MG63 (cell line): ENCODE measurements at regions not wholly inside any gene's neighbourhood (a gene's known extent, or its start where the extent isn't known, plus 50 kb on each side); places are given as distances from the start of the nearest gene placed in this dataset.
"Not testable (repeated sequence)": the region's sequence is repeated elsewhere in the genome, so short reads cannot be mapped to it uniquely, and the experiment has no call there.

ENCODE experiments used
- DNase-seq: peaks from one replicate; pipeline ENCODE4 v3.0.0-alpha.2; 2020
- H3K27me3 ChIP-seq: fragments of 250-450 bp; sonication (Bioruptor Pico); 2 replicates; pipeline ENCODE4 v1.5.1; 2020; ENCODE audit warnings: mild to moderate bottlenecking, moderate library complexity
- H3K36me3 ChIP-seq: fragments of 250-450 bp; sonication (Bioruptor Pico); 2 replicates; pipeline ENCODE4 v1.5.1; 2020; ENCODE audit warnings: mild to moderate bottlenecking, moderate library complexity
- H3K4me3 ChIP-seq: fragments of 250-450 bp; sonication (Bioruptor Pico); 2 replicates; pipeline ENCODE4 v1.5.1; 2020; ENCODE audit warnings: mild to moderate bottlenecking, moderate library complexity
- H3K9me3 ChIP-seq: fragments of 250-450 bp; sonication (Bioruptor Pico); 2 replicates; pipeline ENCODE4 v1.5.1; 2020; ENCODE audit warnings: mild to moderate bottlenecking, moderate library complexity

DNA sequence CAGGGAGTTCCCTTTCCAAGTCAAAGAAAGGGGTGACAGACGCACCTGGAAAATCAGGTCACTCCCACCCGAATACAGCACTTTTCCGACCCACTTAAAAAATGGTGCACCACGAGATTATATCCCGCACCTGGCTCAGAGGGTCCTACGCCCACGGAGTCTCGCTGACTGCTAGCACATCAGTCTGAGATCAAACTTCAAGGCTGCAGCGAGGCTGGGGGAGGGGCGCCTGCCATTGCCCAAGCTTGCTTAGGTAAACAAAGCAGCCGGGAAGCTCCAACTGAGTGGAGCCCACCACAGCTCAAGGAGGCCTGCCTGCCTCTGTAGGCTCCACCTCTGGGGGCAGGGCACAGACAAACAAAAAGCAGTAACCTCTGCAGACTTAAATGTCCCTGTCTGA lies 277.8 kb upstream of the ARHGAP42 start:
- H3K27me3 ChIP-seq, H3K9me3 ChIP-seq, H3K36me3 ChIP-seq, DNase-seq, H3K4me3 ChIP-seq: not testable (repeated sequence)

- no peak for DNase-seq
- peaks cover 15% of the 10 kb centered on the region for H3K9me3 ChIP-seq
- no peak overlapping the region for H3K4me3 ChIP-seq
- H3K27me3 ChIP-seq, result no peaks in the 10 kb centered on the region
- H3K36me3 ChIP-seq, result no peaks in the 10 kb centered on the region
These were observed 267.6 kb upstream of the ARHGAP42 start for GRCh38 chr11:100419518-100419917.

DNA sequence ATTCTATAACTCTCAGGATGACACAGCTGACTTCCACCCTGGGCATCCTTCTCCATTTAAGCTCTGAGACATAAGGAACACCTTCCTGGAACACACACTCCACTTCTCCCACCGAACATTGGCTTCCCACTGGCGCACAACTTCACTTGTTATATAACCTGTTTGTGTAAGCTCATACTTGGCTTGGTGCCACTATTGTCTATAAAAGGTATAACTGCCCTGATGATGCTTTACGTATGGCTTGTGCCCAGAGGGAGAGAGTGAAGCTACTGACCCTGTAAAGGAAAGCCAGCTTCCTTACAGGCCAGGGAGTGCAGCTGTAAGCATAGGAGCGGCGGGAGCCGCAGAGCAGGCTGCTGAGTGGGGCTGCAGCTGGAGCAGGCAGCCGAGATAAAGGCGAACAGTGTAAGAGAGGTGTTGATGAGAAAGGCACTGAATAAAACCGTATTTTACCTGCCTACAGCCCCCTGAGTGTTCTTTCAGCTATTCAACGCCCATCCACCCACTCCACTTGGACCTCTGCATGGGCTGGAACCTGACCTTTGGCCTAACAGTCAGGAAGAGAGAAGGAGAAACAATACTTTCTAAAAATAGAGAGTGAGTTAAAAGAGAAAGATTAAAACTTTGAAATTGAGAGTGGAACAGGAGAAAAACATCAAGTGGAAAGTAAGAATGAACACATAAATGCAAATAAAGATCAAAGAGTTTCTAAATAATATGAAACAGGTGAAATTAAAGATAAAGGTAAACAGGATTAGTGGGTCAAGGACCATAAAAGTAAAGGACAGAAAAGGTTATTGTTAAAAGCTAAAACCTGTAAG lies 252.1 kb upstream of the ARHGAP42 start:
- DNase-seq, result no peak
- Histone ChIP-seq H3K4me3 (no peak overlapping the region), H3K9me3 (no peaks in the 10 kb centered on the region), H3K36me3 (no peaks in the 10 kb centered on the region), H3K27me3 (no peaks in the 10 kb centered on the region)

GRCh38 chr11:100438376-100438775 lies 248.7 kb upstream of the ARHGAP42 start:
- no peaks in the 10 kb centered on the region for H3K27me3 ChIP-seq
- no peak for DNase-seq

GRCh38 chr11:100441086-100441485 lies 246.0 kb upstream of the ARHGAP42 start:
- Histone ChIP-seq H3K36me3 (no peaks in the 10 kb centered on the region), H3K27me3 (no peaks in the 10 kb centered on the region), H3K4me3 (no peak overlapping the region), H3K9me3 (no peaks in the 10 kb centered on the region)
- DNase-seq, result no peak

More at GRCh38 chr11:100438376-100438775, 248.7 kb upstream of the ARHGAP42 start:
- H3K4me3 ChIP-seq, result no peak overlapping the region
- no peaks in the 10 kb centered on the region for H3K36me3 ChIP-seq
- H3K9me3 ChIP-seq, result no peaks in the 10 kb centered on the region

- H3K27me3 ChIP-seq, result no peaks in the 10 kb centered on the region
- DNase-seq, result no peak
- no peaks in the 10 kb centered on the region for H3K9me3 ChIP-seq
- H3K4me3 ChIP-seq, result no peak overlapping the region
- no peaks in the 10 kb centered on the region for H3K36me3 ChIP-seq
These were observed 245.1 kb upstream of the ARHGAP42 start for GRCh38 chr11:100442017-100442416.

- H3K4me3 ChIP-seq, result no peak overlapping the region
- H3K9me3 ChIP-seq, result no peaks in the 10 kb centered on the region
- DNase-seq, result peak; percentile 59
These were observed 241.8 kb upstream of the ARHGAP42 start for GRCh38 chr11:100445231-100445735.

DNA sequence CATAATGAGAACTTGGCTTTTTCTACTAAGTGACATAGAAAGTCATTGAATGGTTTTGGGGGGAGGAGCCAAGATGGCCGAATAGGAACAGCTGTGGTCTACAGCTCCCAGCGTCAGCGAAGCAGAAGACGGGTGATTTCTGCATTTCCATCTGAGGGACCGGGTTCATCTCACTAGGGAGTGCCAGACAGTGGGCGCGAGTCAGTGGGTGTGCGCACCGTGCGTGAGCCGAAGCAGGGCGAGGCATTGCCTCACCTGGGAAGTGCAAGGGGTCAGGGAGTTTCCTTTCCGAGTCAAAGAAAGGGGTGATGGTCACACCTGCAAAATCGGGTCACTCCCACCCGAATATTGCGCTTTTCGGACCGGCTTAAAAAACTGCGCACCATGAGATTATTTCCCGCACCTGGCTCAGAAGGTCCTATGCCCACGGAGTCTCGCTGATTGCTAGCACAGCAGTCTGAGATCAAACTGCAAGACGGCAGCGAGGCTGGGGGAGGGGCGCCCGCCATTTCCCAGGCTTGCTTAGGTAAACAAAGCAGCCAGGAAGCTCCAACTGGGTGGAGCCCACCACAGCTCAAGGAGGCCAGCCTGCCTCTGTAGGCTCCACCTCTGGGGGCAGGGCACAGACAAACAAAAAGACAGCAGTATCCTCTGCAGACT lies 235.2 kb upstream of the ARHGAP42 start:
- not testable (repeated sequence) for H3K4me3 ChIP-seq, DNase-seq, H3K27me3 ChIP-seq, H3K36me3 ChIP-seq, H3K9me3 ChIP-seq

More at GRCh38 chr11:100445231-100445735, 241.8 kb upstream of the ARHGAP42 start:
- no peaks in the 10 kb centered on the region for H3K27me3 ChIP-seq
- H3K36me3 ChIP-seq, result no peaks in the 10 kb centered on the region

DNA sequence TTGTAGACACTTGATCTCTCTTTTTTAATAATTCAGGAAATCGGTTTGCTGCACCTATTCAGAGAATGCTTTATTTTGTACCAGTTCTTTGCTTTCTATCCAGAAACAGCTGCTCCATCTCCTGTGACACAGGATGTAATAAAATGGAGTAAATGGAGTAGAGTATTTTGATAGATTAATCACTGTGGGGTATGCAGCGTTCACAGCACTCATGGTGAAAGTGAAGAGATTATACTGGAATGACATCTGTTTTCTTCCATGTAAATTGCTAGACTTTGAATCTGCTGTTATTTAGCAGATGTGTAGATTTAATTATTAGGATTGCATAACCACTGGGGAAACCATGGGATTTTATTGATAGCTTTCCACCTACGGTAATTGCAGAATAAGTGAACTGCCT lies 227.3 kb upstream of the ARHGAP42 start:
- H3K36me3 ChIP-seq, result no peaks in the 10 kb centered on the region
- no peak for DNase-seq
- H3K4me3 ChIP-seq, result no peak overlapping the region
- H3K27me3 ChIP-seq, result no peaks in the 10 kb centered on the region
- no peaks in the 10 kb centered on the region for H3K9me3 ChIP-seq

- DNase-seq, result no peak
- Histone ChIP-seq H3K27me3 (no peaks in the 10 kb centered on the region), H3K36me3 (no peaks in the 10 kb centered on the region), H3K9me3 (no peaks in the 10 kb centered on the region), H3K4me3 (no peak overlapping the region)
These were observed 226.7 kb upstream of the ARHGAP42 start for GRCh38 chr11:100460426-100460825.

- no peak for DNase-seq
- peak overlapping the region; percentile 18 for H3K4me3 ChIP-seq
- H3K36me3 ChIP-seq, result no peaks in the 10 kb centered on the region
- no peaks in the 10 kb centered on the region for H3K27me3 ChIP-seq
- H3K9me3 ChIP-seq, result no peaks in the 10 kb centered on the region
These were observed 219.1 kb upstream of the ARHGAP42 start for GRCh38 chr11:100467821-100468508.

DNA sequence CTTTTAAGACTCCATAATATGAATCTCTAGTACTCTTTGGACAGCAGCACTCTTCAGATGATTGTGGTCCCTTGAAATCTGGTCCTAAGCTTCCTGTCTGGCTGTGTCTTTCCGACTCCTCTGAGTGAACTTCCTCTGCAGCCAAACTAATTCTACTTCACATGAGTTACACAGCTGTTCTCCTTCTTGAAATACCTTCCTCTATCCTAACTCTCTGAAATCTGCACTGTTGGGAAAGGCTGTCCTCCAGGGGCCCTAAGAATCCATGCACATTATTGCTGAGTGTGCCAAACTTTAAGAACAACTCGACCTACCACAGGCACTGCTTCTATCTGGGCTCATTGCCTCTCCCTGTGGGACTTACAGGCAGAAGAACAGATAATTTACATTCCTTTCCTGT lies 217.3 kb upstream of the ARHGAP42 start:
- Histone ChIP-seq H3K4me3 (no peak overlapping the region), H3K9me3 (no peaks in the 10 kb centered on the region), H3K27me3 (no peaks in the 10 kb centered on the region), H3K36me3 (no peaks in the 10 kb centered on the region)
- DNase-seq, result no peak

DNA sequence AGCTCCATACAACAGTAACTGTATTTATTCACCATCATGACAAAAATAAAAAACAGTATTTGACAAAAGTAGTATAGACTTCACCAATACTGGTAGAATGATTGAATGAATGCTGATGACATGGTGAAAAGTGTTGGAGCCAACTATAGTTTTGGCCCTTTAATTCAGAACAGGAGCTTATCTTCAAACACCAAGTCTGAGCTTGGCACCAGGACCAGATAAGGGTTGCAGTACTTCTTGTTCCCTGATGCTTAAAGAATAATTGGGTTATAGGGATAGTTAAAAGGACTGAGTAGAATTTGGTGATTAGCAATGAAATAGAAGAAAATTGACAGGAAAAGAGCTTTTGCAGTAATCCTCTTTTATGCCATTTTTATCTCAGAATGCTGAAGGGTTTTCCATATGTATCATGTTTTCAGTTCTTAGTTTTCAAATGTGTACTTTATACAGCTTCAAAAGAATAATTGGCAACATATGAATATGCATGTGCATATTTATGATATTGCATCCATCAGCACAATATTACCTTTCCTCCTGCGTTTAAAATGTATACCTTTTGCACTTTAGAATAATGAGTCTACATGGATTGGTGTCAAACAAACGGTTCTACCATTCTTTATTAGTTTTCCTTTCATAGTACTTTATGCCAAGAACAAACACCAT lies 214.2 kb upstream of the ARHGAP42 start:
- no peaks in the 10 kb centered on the region for H3K27me3 ChIP-seq
- H3K9me3 ChIP-seq, result no peaks in the 10 kb centered on the region
- no peaks in the 10 kb centered on the region for H3K36me3 ChIP-seq
- no peak for DNase-seq
- no peak overlapping the region for H3K4me3 ChIP-seq

GRCh38 chr11:100473390-100473740 lies 213.7 kb upstream of the ARHGAP42 start:
- Histone ChIP-seq H3K27me3 (no peaks in the 10 kb centered on the region), H3K9me3 (no peaks in the 10 kb centered on the region), H3K4me3 (no peak overlapping the region), H3K36me3 (no peaks in the 10 kb centered on the region)
- DNase-seq, result no peak

DNA sequence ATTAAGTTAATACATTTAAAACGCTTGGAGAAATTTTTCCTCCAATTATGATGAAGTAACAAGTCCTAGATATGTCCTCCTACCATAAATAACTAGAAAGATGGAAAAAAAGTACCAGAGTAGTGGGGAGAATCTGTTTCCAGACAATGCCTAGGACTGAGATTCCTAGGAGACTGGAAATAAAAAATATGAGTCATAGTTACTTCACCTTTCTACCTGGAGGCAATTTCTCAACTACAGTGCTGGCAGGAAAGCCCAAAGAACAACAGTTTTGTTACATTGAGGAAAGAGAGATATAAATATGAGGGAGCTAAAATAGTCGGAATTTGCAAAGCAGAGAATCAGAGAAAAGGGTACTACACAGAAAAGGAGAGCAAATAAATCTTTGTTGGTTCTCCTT lies 202.1 kb upstream of the ARHGAP42 start:
- no peak for DNase-seq
- Histone ChIP-seq H3K9me3 (no peaks in the 10 kb centered on the region; the same call in none of the 2 replicates), H3K27me3 (no peaks in the 10 kb centered on the region), H3K36me3 (no peaks in the 10 kb centered on the region), H3K4me3 (no peak overlapping the region)

DNA sequence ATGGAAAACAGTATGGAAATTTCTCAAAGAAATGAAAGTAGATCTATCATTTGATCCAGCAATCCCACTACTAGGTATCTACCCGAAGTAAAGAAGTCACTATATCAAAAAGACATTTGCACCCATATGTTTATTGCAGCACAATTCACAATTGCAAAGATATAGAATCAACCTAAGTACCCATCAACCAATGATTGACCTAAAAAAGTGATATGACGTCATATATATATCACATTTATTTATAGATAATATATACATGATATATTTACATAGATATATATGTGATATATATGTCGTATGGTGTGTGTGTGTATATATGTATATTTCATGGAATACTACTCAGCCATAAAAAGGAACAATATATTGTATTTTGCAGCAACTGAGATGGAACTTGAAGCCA lies 188.3 kb upstream of the ARHGAP42 start:
- Histone ChIP-seq H3K9me3 (no peaks in the 10 kb centered on the region; the same call in 1 of the 2 replicates), H3K4me3 (no peak overlapping the region), H3K36me3 (no peaks in the 10 kb centered on the region), H3K27me3 (no peaks in the 10 kb centered on the region)
- no peak for DNase-seq

- Histone ChIP-seq H3K9me3 (no peaks in the 10 kb centered on the region; the same call in 1 of the 2 replicates), H3K36me3 (no peaks in the 10 kb centered on the region), H3K27me3 (no peaks in the 10 kb centered on the region), H3K4me3 (no peak overlapping the region)
- DNase-seq, result no peak
These were observed 185.6 kb upstream of the ARHGAP42 start for GRCh38 chr11:100501450-100501849.
